ENCODE measurements at regions not wholly inside any gene's neighbourhood (a gene's known extent, or its start where the extent isn't known, plus 50 kb on each side); places are given as distances from the start of the nearest gene placed in this dataset.

- DNase-seq (ENCODE audit: low read depth in 2 of 2): no peak
Observed at GRCh38 chr5:155974369-155974768, 352.6 kb upstream of the SGCD start.

GRCh38 chr5:155978850-155979249 is 348.1 kb upstream of the SGCD start:
- no peak for DNase-seq (ENCODE audit: low read depth in 2 of 2)

GRCh38 chr5:155982354-155982753 is 344.6 kb upstream of the SGCD start:
- DNase-seq (ENCODE audit: low read depth in 2 of 2): no peak

DNA sequence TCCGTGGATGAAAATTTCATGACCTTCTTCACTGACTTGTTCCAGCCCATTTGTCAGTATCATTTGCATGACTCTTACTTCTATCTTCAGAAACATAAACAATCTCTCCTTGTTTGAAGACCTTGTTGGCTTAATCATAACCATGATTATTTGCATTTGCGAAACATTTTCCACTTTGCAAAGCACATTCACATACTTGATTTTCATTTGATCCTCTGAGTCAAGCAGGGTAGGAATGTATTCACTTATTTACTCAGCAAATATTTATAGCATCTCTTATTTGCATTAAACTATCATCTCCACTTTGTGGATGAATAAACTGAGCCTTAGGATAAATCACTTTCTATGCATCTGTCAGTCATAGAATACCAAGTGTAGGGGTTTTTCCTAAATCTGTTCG is 343.0 kb upstream of the SGCD start:
- DNase-seq (ENCODE audit: low read depth in 2 of 2): no peak

DNA sequence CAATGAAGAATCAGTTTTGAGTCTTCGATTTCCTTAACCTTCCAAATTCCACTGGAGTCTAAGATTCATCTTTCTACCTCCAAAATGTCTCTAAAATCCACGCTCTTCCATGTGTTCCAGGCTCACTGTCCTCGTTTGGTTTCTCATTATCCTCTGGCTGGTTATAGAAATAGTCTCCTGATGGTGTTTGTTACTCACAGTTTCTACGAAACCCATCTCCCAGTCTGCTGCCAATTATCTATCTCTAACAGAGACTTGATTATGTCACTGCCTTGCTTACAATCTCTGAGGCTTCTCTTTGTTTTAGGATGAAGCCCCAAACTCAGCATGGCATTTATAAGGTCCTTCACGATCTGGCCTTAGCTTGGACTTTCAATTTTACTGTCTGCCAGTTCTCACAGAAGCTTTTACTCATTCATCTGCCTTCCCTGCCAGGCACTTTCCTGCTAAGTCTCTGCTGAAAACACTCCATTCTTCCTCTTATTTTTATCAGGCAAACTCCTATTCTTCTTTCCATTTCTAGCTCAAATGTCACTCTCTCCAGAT is 339.6 kb upstream of the SGCD start:
- no peak for DNase-seq (ENCODE audit: low read depth in 2 of 2)

- DNase-seq (ENCODE audit: low read depth in 2 of 2): no peak
Observed at GRCh38 chr5:155989879-155990278, 337.1 kb upstream of the SGCD start.

GRCh38 chr5:155996123-155996522 is 330.8 kb upstream of the SGCD start:
- no peak for DNase-seq (ENCODE audit: low read depth in 2 of 2)

- no peak for DNase-seq (ENCODE audit: low read depth in 2 of 2)
Observed at GRCh38 chr5:155998257-155998656, 328.7 kb upstream of the SGCD start.

GRCh38 chr5:156000115-156000514 is 326.8 kb upstream of the SGCD start:
- no peak for DNase-seq (ENCODE audit: low read depth in 2 of 2)

DNA sequence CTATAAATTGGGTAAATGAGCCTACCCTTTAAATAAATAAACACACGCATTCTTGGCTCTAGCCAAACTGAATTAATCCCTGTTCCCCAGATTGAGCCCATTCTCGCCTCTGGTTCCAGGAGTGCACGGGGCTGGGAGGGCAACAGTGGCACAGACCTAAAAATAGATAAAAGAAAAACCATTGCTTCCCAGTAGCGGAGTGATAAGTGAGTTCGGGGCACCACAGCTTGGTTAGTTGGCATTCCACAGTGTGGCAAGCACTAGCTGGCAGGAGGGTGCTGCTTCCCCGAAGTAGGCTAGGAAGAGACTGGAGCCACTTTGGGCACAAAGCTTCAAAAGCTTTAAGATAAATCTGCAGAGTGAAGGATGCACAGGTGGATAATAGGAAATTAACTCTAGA is 322.2 kb upstream of the SGCD start:
- DNase-seq (ENCODE audit: low read depth in 2 of 2): no peak

DNA sequence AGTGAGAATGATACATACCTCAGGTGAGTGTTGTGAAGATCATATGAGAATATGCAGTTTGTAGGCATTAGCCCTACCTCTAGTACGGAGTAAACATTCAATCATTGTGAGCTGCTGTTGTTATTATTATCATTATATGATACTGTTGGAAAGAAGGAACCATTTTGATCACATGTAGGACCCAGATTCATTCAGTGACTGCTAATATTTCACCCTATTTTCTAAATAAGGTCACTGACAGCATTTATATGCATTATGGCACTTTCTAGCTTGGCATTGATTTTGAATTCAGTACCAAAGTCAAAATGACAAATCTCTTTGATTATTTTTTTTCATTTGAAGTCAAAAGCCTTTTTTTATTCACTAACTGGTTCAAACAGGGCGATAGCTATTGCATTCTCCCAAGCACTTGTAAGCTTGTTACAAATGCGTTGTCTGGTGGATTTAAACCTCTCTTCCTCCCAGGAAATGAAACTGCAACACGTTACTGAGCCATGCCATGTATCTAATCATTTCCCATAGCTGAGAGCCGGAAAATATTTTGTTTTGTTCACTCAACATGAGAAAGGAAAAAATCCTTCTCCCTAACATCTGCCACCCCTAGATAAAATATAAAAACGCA is 320.8 kb upstream of the SGCD start:
- DNase-seq (ENCODE audit: low read depth in 2 of 2): no peak

- DNase-seq (ENCODE audit: low read depth in 2 of 2): no peak
Observed at GRCh38 chr5:156008844-156009243, 318.1 kb upstream of the SGCD start.

GRCh38 chr5:156009583-156009982 is 317.4 kb upstream of the SGCD start:
- no peak for DNase-seq (ENCODE audit: low read depth in 2 of 2)

GRCh38 chr5:156015137-156015536 is 311.8 kb upstream of the SGCD start:
- DNase-seq (ENCODE audit: low read depth in 2 of 2): no peak

GRCh38 chr5:156019130-156019529 is 307.8 kb upstream of the SGCD start:
- no peak for DNase-seq (ENCODE audit: low read depth in 2 of 2)

- no peak for DNase-seq (ENCODE audit: low read depth in 2 of 2)
Observed at GRCh38 chr5:156019571-156020180, 307.3 kb upstream of the SGCD start.

DNA sequence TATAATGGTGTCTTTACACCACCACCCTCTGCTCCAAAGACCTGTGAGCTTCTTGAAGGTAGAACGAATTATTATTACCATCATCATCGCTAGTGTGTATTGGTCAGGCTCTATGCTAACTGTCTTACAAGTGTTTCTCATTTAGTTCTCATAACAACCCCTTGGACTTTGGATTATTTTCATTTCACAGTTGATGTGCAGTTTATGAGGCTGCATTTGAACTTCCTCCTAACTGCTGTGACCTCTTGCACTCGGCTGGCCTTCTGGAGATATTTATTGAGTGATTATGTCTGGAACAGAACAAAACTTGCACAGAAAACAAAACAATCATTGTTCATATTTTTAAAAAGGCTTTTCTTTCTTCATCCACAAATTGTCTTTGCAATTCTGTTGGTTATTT is 306.3 kb upstream of the SGCD start:
- no peak for DNase-seq (ENCODE audit: low read depth in 2 of 2)

DNA sequence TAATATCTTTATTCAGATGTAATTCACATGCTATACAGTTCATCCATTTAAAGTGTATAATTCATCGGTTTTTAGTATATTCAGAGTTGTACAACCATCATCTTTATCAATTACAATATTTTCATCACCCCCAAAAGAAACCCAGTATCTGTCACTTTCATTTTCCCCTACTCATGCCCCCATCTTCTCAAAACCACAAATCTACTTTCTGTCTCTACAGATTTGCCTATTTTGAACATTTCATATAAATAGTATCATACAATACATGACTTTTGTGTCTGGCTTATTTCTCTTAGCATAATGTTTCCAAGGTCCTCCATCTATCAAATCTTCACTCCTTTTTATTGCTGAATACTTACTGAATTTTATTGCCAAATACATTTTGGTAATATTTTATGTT is 305.1 kb upstream of the SGCD start:
- DNase-seq (ENCODE audit: low read depth in 2 of 2): no peak

GRCh38 chr5:156025656-156026055 is 301.3 kb upstream of the SGCD start:
- no peak for DNase-seq (ENCODE audit: low read depth in 2 of 2)

DNA sequence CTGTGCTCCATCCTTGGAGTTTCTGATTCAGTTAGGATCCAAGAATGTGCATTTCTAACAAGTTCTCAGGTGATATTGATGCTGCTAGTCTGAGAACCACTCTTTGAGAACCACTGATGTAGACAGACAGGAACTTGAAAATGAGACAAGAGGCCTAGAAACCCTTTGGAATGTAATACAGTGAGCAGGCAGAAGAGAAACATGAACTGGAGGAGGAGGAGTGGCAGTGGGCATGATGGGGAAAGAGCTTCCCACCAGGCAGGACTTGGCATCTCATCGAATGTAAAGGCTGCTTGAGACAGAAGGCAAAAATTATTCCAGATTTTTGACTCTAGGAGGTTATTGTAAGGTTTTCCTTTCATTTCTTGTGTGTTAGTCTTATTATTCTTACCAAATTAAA is 295.8 kb upstream of the SGCD start:
- DNase-seq (ENCODE audit: low read depth in 2 of 2): no peak

DNA sequence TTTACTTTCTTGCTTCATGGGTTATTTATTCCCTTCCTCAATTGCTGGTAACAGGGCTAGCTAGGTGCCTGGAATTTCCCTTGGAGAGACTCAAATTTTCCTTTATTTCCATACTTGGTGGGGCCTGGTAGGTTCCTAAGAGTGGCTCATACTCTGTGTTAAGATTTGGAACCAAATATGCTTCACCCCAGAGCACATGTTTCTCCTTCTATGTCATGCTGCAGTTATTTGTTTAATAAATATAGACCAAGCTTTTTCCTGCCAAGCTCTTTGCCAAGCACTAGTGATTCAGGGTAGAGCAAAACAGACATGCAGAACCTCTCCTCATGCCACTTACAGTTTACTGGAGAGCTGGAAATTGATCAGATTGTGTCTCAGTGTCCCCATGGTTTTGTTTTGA is 290.3 kb upstream of the SGCD start:
- DNase-seq (ENCODE audit: low read depth in 2 of 2): no peak

DNA sequence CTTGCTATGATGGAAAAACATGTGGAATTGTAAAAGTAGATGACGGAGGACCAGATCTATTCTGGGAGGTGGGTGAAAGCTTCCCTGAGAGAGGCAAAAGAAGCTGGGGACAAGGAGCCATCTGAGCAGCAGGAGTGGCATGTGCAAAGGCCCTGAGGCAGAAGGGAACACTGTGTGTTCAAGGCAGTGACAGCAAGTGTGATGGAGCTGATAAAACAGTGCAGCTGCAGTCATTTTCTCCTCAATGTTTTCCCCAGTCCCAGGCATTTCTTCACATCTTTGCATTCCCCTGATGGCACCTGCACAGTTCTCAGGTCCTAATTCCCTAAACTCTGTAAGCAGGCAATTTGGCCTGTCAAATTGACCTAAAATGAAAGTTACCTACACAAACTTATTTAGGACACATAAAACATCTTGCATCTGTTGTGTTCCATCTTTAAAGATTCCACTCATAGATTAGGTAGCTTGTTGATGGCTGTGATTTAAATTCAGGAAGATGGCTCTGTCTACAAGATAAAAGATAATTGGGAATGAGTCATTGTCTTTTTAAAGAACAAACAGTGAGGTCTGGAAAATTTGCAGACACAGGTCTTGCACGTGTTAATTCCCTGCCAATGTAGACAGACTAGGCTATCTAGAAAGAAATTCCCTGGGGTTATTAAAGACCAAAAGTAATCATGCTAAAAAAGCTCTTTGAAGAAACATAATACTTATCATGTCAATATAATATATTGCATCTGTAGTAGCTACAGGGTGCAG is 289.6 kb upstream of the SGCD start:
- no peak for DNase-seq (ENCODE audit: low read depth in 2 of 2)

DNA sequence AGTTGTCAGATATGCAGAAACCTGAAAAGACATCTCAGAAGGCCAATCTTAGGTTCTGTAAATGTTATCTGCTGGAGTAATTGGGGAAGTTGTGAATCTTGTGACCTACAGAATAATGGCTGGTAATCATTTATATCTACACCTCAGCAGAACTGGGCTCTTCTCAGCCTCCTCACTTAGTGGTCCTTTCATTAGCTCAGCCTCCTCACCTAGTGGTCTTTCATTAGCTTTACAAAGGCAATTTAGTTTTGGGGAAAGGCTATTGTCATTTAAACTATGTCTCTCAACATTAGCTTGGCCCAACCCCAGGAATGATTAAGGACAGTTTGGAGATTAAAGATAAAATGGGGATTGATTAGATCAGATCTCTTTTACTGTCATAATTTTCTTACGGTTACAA is 284.2 kb upstream of the SGCD start:
- no peak for DNase-seq (ENCODE audit: low read depth in 2 of 2)

All from stimulated activated CD8-positive, alpha-beta memory T cell treated with anti-CD3 and anti-CD28 coated beads, Interleukin-2, amount 100 ng/mL, for 48 hours (primary cell).